PC-9 (cell line): ENCODE measurements at regions not wholly inside any gene's neighbourhood (a gene's known extent, or its start where the extent isn't known, plus 50 kb on each side); places are given as distances from the start of the nearest gene placed in this dataset.

ENCODE experiments used
- EZH2 ChIP-seq: fragments of 200-600 bp; sonication (generic); IDR thresholded peaks from 2 replicates; pipeline ENCODE4 v1.8.0; 2017; ENCODE audit warnings: antibody characterized with exemption, low read depth
- TF ChIP-seq, protein P1 (sequence below): fragments of 200-600 bp; sonication (generic); conservative IDR thresholded peaks from 2 replicates; pipeline ENCODE4 v1.6.1; 2017; ENCODE audit warnings: mixed run types, antibody characterized with exemption, mild to moderate bottlenecking, moderate library complexity

DNA sequence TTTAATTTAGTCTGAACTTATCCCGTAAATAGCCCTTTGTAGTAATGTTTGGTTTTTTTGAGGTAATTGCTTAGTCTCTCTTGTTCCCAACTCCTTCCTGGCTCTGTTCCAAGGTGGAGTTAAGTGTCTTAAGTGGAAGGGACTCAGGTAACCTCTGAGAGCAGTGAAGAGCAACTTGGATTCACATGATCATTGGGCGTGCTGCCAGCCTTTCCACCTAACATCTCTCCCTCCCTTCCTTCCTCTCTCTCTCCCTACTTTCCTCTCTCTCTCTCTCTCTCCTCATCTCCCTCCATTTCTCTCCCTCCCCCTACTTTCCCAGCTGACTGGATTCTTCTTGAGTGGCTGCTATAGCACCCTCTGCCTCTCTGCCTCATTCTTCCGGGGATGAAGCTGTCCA is 232.9 kb upstream of the SASH1 start:
- TF ChIP-seq, protein P1, sequence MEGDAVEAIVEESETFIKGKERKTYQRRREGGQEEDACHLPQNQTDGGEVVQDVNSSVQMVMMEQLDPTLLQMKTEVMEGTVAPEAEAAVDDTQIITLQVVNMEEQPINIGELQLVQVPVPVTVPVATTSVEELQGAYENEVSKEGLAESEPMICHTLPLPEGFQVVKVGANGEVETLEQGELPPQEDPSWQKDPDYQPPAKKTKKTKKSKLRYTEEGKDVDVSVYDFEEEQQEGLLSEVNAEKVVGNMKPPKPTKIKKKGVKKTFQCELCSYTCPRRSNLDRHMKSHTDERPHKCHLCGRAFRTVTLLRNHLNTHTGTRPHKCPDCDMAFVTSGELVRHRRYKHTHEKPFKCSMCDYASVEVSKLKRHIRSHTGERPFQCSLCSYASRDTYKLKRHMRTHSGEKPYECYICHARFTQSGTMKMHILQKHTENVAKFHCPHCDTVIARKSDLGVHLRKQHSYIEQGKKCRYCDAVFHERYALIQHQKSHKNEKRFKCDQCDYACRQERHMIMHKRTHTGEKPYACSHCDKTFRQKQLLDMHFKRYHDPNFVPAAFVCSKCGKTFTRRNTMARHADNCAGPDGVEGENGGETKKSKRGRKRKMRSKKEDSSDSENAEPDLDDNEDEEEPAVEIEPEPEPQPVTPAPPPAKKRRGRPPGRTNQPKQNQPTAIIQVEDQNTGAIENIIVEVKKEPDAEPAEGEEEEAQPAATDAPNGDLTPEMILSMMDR, result no peak
- no peak for TF ChIP-seq EZH2
